ENCODE measurements at regions not wholly inside any gene's neighbourhood (a gene's known extent, or its start where the extent isn't known, plus 50 kb on each side); places are given as distances from the start of the nearest gene placed in this dataset.
"Not testable (repeated sequence)": the region's sequence is repeated elsewhere in the genome, so short reads cannot be mapped to it uniquely, and the experiment has no call there.

DNA sequence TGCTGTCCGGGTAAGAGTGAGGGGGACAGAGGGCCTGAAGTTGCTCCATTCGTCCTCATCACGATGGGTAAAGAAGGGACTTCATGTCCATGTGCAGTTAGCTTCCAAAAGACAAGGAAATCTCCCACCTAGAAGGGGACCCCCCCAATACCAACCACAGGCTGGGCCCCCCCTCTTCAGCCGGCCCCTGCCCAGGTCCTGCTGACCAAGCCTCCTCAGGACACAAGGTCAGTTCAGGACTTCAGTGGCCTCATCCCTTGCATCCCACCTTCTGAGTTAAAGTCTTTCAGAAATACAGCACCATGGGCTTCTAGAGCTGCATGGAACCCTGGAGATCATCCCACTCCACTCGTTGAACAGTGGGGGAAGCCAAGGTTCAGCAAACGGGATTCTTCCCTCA, 115.4 kb upstream of the ERG start:
- DNase-seq (ENCODE audit: low read depth in 2 of 3, low spot score in 2 of 3): no peak

DNA sequence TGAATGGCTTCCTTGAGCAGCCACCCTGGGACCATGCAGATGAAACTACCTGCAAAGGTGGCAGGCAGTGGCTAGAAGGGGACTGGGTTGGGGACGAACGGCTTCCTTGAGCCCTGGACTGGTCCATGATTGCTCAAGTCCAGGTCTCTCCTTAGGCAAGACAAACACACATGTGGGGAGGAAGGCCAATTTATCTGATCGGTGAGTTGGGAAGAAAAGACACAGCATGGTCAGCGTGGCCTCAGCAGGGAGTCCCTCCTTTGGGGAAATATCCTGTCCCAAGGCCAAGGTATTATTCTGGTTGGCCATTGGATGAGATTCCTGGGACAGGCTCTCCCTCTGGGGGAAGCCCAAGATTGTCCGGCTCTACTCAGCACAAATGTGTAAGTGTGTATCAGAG, 116.3 kb upstream of the ERG start:
- DNase-seq (ENCODE audit: low read depth in 2 of 3, low spot score in 2 of 3): no peak

DNA sequence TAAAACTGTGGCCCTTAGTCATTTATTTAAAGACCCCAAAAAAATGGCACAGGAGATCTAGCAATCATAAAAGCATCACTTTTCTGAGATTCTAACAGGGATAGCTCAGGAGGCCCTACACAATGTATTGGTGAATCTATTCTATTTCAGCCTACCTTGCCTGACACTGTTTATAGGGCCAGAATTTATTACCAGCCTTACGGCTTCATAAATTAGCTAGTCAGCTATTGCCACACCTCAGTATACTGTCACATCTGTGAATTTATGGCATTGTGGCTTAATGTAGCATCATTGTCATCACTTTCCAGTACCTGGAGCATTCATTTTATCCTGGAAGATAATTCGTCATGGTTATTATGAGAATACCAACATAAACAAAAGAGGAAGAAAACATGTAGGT, 121.2 kb upstream of the ERG start:
- DNase-seq (ENCODE audit: low read depth in 2 of 3, low spot score in 2 of 3): no peak

DNA sequence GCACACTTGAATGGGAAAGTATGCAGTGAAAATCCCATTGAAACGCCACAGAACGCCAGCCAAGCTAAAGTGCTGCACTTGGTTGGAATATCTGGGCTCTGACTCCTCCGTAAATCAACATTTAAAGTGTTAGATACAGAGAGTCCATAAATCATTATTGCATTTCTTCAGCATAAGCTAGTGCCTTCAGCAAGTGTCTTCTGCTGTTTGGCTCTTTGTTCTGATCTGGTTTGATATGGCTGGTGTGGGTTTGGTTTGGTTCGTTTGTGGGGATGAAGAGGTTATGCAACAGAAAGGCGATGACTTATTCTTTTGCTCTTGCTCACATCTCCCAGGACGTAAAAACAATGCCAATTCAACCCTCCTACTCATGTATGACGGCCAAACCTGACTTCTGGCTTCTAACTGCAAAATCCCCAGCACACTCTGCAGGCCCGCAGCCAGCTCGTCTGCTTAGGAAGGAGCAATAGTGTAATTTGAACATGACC, 121.8 kb upstream of the ERG start:
- no peak for DNase-seq (ENCODE audit: low read depth in 2 of 3, low spot score in 2 of 3)

DNA sequence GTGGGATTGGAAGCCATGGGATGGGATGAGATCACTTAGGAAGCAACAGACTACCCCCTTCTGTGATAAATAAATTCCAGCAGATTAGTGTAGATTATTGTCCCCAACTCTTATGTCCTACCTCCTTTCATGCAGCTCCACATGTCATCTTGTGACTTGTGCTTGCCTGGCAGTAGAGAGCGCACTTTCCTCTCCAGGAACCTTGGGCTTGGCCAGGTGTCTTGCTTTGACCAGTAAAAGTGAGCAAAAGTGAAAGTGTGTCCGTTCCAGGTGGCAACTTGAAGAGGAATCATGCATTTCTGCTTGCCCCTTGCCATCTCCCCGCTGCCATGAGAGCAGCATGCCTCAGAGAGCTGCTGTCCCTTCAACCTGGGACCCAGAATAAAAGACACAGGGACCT, 122.9 kb upstream of the ERG start:
- DNase-seq (ENCODE audit: low read depth in 2 of 3, low spot score in 2 of 3): no peak

DNA sequence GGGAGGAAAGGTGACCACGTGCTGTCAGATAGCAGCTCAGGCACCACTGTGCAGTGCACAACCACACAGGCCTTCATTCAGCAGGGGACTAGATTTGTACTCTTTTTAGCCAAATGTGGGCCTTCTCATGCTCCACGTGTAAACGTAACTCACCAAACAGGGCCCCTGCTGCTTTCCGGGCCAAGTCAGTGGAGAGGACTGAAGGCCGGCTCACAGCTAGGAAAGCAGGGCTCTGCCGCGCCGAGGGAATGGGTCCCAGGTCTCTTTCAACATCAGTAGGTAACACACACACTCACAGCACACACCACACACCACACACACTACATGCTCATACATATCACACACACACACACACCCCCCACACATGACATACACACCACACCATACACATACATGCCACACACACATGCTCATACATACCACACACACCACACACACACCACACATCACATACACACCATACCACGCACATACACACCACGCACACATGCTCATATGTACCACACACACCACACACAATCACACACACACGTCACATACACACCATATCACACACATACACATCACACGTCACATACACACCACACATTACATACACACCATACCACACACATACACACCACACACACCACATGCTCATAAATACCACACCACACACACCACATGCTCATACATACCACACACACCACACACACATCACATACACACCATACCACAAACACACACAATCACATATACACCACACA, 124.0 kb upstream of the ERG start:
- no peak for DNase-seq (ENCODE audit: low read depth in 2 of 3, low spot score in 2 of 3)

DNA sequence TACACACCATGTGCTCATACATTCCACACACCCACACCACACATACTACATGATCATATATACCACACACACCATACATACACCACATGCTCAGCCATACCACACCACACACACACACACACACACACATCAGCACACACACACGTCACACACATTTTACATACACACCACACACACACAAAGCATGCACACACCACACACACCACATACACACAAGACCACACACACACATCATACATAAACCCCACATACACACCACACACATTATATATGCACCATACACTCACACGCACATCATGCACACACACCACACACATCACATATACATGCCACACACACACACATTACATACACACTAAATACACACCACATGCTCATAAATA, 124.5 kb upstream of the ERG start:
- no peak for DNase-seq (ENCODE audit: low read depth in 2 of 3, low spot score in 2 of 3)

DNA sequence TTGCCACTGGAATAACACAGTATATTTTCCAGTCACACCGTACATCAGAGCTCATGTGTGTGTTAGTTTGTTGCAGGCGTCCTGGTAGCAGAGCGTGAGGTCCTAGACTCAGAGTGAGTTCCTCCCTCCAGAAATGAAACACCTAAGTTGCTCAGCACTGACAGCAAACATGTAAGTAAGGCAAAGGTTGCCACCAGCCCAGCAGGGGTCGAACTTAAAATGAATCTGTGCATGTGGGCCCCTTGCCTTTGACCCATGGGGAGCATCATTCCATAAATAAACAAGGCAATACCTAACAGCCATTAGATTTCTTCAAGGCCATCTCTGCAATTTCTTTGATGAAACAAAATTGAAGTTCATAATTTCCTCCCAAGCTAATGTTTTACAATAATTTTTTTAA, 125.3 kb upstream of the ERG start:
- DNase-seq (ENCODE audit: low read depth in 2 of 3, low spot score in 2 of 3): no peak

DNA sequence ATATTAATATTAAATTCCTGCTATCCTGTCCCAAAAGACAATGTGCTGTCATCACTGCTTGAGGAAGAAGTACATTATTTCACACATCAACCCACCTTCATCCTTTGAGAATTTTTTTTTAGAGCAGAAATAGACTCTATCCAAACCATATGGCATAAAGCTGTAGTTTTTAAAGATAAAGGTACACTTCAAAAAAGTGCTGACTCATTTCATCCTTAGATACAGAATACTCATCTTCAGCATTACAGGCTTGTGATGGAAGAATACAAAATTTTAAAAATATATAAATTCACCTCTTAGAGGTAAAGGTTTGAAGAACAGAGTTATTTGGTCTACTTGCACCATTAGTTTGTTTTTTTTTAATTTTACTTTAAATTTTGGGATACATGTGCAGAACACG, 126.7 kb upstream of the ERG start:
- DNase-seq (ENCODE audit: low read depth in 2 of 3, low spot score in 2 of 3): no peak

DNA sequence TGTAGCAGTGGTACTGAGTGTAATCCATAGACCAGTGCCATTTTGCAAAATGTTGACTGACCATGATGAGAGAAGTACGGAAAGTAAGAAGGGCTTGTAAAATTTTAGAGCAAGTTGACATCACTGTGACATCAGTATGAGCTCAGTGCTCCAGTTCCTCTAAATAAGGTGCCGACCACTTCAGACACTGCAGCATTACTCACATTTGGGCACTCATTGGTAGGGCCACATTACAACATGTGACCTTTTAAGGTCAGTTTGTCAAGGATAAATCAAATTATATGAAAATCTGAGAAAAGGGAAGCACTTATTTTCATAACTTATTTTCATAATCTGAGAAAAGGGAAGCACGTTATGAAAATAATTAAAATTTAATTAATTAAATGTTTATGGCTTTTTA, 128.0 kb upstream of the ERG start:
- DNase-seq (ENCODE audit: low read depth in 2 of 3, low spot score in 2 of 3): no peak

DNA sequence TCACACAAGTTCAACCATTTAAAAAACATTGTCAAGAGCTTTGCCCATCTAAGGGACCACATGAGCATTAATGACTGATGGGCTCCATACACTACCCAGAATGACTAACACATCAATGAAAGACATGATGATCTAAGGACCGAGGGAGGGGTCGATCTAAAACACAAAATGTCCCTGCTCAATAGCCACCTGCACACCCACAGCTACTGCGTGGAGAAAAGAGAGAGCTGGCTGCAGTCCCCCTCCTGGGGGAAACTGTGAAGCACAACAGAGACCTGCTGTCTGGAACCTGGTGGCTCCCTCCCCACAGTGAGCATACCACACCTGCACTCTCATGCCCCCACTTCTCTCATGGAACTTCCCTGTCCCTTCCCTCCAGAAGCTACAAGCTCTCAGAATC, 130.1 kb upstream of the ERG start:
- no peak for DNase-seq (ENCODE audit: low read depth in 2 of 3, low spot score in 2 of 3)

DNA sequence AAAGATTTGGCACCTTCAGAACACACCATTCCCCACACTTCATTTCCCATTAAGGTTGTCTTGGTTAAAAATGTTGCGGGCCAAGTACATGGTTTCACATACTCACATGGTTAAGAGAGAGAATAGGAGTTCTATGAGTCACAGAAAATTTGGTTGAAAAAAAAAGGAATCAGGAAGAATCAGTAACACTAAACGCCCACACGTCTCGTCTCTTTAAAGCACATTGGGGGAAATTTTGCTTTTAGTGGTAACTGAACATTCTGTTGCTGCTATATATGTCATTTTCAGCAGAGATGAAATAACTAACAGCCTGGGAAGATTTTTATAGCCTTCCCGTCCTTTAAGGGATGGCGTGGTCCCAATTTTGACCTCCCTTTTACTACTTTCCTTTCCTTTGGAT, 132.9 kb upstream of the ERG start:
- DNase-seq (ENCODE audit: low read depth in 2 of 3, low spot score in 2 of 3): no peak

DNA sequence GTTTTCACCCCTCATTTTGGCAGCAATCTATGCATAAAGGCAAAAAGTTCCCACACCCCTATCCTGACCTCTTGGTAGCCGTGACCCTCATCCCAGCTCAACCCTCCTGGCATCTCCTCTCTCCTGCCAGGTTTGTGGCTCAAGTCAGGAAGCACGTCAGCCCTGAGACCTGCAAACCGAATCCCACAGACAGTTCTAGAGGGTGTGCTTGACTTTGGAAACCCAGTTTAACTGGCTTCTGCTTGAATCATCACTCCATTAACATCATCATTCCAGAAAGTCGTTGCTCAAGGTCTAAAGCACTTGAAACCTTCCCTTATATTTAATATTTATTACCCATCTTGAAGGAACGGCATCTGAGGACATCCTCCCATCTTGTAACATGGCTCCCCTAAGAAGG, 133.4 kb upstream of the ERG start:
- no peak for DNase-seq (ENCODE audit: low read depth in 2 of 3, low spot score in 2 of 3)

DNA sequence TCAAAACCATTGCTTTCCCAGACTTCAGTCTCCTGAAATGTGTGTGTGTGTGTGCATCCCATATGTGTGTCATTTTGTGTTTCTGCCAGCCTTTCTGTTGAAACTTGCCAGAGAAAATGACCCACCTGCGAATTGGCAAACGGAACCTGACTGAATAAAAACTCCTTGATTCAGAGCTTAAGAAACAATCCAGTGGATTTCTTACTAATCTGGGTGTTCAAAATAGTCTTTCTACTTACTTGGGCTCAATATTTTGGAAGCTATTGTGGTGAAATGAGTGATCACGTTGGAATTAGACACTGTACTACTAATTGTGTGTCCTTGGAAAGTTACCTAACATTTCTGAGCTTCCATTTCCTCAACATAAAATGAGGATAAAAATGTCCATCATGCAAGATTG, 138.9 kb upstream of the ERG start:
- no peak for DNase-seq (ENCODE audit: low read depth in 2 of 3, low spot score in 2 of 3)

DNA sequence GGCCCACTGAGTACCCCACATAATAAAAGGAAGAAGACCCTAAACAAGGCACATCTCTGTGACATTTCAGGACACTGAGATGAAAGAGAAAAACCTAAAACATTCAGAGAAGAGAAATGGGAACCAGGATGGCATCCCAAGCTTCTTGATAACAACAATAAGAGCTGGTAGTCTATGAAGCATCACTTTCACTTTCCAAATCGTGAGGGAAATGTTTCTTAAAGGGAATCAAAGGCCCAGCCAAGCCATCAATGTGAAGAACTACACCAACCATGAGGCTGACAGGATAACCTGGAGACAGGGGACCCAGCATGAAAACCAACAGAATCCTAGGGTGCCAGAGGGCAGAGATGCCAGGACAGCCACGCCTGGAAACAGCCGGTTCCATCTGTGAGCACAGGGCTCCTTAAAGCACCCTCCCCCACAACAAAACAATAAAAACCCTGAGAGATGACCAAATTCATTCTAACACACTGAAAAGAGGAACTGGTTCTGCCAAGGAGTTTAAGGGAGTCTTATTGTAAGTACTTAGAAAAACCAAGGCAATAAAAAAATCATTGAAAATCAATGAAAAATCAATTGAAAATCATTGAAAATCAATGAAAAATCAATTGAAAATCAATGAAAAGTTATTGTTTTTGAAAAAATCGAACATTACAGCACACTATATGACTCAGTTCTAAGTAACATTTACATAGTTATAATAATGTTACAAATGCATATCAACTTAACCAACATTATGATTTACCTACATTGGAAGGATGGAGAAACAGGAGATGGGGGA, 141.5 kb upstream of the ERG start:
- no peak for DNase-seq (ENCODE audit: low read depth in 2 of 3, low spot score in 2 of 3)

DNA sequence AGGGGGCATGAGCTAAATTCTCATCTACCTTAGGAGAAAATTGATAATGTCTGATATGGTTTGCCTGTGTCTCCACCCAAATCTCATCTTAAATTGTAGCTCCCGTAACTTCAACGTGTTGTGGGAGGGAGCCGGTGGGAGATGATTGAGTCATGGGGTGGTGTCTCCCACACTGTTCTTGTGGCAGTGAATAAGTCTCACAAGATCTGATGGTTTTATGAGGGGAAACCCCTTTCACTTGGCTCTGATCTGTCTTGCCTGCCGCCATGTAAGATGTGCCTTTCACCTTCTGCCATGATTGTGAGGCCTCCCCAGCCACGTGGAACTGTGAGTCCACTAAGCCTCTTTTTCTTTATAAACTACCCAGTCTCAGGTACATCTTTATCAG, 142.1 kb upstream of the ERG start:
- not testable (repeated sequence) for DNase-seq (ENCODE audit: low read depth in 2 of 3, low spot score in 2 of 3)

DNA sequence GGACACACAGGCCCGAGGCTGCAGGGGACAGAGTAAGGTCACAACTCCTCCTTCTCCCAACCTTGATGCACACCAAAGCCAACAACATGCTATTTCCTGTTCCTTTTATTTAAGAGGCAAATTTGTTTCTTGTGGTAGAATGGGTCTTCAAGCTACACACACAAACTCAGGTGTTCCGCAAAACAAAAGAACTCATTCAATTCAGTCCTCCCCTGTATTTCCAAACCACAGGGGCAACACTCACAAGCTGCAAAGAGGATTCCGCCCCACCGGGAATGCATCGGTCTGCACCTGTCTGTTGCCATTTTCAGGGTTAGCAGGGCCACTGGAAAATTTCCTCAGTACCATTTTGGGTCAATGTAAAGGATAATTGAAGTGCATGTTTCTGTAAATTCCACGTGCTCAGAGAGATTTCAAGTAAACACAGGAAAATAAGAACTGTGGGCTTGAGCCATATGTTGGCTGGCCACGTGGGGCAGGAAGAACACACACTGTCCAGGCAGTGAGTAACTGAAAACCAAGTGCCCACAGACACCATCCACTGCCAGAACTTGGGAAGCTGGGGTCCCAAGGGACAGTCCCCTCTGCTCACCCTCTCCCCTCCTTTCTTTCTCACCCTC, 145.2 kb upstream of the ERG start:
- no peak for DNase-seq (ENCODE audit: low read depth in 2 of 3, low spot score in 2 of 3)

DNA sequence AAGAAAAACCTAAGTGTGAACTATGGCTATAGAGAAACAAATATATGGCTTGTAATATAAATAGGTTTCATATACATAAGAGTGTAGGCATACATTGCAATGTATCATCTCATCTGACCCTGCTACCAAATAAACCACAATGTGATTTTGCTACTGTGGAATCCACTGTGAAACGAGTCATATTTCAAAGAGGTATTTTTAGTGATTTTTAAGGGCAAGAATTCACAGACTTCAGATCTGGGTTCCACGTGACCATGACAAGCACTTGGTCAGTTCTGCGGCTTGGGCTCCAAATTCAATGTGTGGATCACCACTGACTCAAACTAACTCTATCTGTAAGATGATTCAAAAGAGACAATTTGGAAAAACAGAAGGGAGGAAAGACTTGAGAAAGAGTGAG, 147.0 kb upstream of the ERG start:
- no peak for DNase-seq (ENCODE audit: low read depth in 2 of 3, low spot score in 2 of 3)

DNA sequence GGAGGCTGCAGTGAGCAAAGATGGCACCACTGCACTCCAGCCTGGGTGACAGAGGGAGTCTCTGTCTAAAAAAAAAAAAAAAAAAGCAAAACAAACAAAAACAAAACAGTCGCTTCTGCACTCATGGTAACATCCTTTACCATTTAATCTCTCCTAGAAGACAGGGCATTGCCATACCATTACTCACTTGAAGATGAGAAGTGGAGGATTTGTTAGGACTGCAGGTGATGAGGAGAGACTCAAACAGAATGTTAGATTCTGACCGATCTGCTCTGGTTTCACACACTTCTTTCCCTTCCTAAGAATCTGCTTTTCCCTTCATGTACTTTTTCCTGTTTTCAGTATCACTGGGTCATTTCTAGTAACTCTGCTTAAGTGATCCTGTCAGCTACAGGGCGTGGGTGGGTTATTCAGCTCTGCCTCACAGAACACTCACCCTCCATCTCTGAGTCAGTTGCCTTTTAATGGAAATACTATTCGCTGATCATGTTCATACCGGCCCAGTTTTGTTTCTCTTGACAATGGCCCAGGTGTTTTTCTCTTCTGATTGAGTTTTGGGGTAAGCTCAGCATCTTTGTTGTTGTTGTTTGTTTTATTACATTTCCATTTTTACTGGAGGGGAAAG, 148.0 kb upstream of the ERG start:
- DNase-seq (ENCODE audit: low read depth in 2 of 3, low spot score in 2 of 3): no peak

DNA sequence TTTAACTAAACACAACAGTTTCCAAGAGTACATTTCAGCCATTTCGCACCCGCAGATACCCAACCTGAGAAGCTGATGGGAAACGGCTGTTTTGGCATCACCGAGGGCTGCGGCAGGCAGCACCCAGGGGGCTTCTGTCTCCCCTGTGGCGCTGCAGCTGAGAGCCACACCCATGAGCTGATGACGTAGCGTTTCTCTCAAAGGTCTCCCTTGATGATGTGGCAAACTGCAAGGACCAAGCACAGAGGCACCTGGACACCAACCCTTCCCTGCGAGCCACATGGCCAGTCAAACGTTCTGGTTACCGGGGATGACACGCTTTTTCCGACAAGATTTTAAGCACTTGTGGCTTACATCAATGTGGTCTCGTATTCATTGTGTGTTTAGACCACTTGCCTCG, 150.8 kb upstream of the ERG start:
- DNase-seq (ENCODE audit: low read depth in 2 of 3, low spot score in 2 of 3): no peak

DNA sequence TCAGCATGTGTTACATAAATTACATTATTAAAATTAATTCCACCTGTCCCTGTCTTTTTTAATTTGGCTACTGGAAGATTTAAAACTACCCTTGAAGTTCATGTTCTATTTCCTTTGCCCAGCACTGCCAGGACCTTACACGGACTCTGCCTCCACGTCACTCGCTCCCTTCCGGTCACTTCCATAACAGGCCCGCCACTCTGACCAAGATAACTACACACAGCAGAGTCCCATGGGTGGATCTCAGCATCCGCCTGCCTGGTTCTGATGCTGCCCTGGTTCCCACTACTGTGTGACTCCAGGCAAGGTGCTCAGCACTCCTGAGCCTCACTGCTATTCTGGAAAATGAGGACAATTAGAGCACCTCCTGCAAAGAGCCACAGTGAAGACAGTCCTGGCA, 153.3 kb upstream of the ERG start:
- DNase-seq (ENCODE audit: low read depth in 2 of 3, low spot score in 2 of 3): no peak

DNA sequence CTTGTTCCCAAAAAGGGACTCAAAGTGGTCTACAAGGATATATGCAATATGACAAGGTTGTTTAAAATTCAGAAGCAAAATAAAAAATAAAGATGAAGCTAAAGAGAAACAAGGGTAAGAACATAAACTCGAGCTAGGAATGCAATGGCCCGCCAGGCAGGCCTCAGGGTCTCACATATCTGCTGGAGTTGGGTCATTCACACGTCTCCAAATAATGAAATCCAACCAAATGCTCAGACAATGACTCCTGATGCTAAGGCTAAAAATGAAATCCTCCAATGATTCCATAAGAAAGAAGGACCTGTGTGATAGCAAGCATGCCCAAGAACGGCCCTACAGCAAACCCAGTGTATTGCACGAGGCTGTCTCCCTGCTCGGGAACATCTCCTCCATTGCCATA, 153.3 kb upstream of the ETS2 start:
- no peak for DNase-seq (ENCODE audit: low read depth in 2 of 3, low spot score in 2 of 3)
